GM18508 (cell line): ENCODE measurements at regions not wholly inside any gene's neighbourhood (a gene's known extent, or its start where the extent isn't known, plus 50 kb on each side); places are given as distances from the start of the nearest gene placed in this dataset.
"Not testable (repeated sequence)": the region's sequence is repeated elsewhere in the genome, so short reads cannot be mapped to it uniquely, and the experiment has no call there.

Experiments
- ATAC-seq: cut with Tn5 transposase; IDR thresholded peaks from one replicate; pipeline ENCODE4 v1.9.1; 2021; ENCODE audit warnings: moderate number of reproducible peaks; ENCODE audit not compliant: insufficient read depth, unreplicated experiment

GRCh38 chr21:15298755-15299154 lies 234.0 kb upstream of the NRIP1 start:
- ATAC-seq = not testable (repeated sequence)

GRCh38 chr21:15300131-15300530 lies 235.3 kb upstream of the NRIP1 start:
- ATAC-seq = no peak

GRCh38 chr21:15301014-15301413 lies 236.2 kb upstream of the NRIP1 start:
- ATAC-seq = no peak

- ATAC-seq = no peak
Measured at GRCh38 chr21:15301736-15302135, 236.9 kb upstream of the NRIP1 start.

- ATAC-seq = no peak
Measured at GRCh38 chr21:15306271-15306670, 241.5 kb upstream of the NRIP1 start.

- ATAC-seq = no peak
Measured at GRCh38 chr21:15308333-15308732, 243.5 kb upstream of the NRIP1 start.

- ATAC-seq = no peak
Measured at GRCh38 chr21:15309022-15309590, 244.3 kb upstream of the NRIP1 start.

GRCh38 chr21:15309721-15310120 lies 244.9 kb upstream of the NRIP1 start:
- ATAC-seq = no peak

GRCh38 chr21:15311510-15311909 lies 246.7 kb upstream of the NRIP1 start:
- ATAC-seq = no peak

- not testable (repeated sequence) for ATAC-seq
Measured at GRCh38 chr21:15317034-15317433, 252.2 kb upstream of the NRIP1 start.

- ATAC-seq = no peak
Measured at GRCh38 chr21:15319727-15320126, 254.9 kb upstream of the NRIP1 start.

- ATAC-seq = no peak
Measured at GRCh38 chr21:15324542-15324941, 259.7 kb upstream of the NRIP1 start.

GRCh38 chr21:15326032-15326867 lies 261.4 kb upstream of the NRIP1 start:
- no peak for ATAC-seq

- no peak for ATAC-seq
Measured at GRCh38 chr21:15327637-15328265, 263.0 kb upstream of the NRIP1 start.

GRCh38 chr21:15329191-15329590 lies 264.4 kb upstream of the NRIP1 start:
- no peak for ATAC-seq

GRCh38 chr21:15330872-15331271 lies 266.1 kb upstream of the NRIP1 start:
- ATAC-seq = no peak

GRCh38 chr21:15332572-15332971 lies 267.8 kb upstream of the NRIP1 start:
- ATAC-seq = no peak

- ATAC-seq = no peak
Measured at GRCh38 chr21:15333136-15333710, 268.4 kb upstream of the NRIP1 start.

- ATAC-seq = no peak
Measured at GRCh38 chr21:15333951-15334350, 269.2 kb upstream of the NRIP1 start.

- ATAC-seq = no peak
Measured at GRCh38 chr21:15343066-15343465, 278.3 kb upstream of the NRIP1 start.

- no peak for ATAC-seq
Measured at GRCh38 chr21:15352009-15352408, 287.2 kb upstream of the NRIP1 start.
